SK-N-SH (cell line): ENCODE measurements at regions not wholly inside any gene's neighbourhood (a gene's known extent, or its start where the extent isn't known, plus 50 kb on each side); places are given as distances from the start of the nearest gene placed in this dataset.

ENCODE experiments used
- CTCF ChIA-PET: fragments of 300-600, 350-600 bp; formaldehyde crosslinking; extraction: SDS; loops from one replicate; lab custom pipeline; 2021; lab: Yijun Ruan, JAX
- POLR2A ChIA-PET: fragments of 350-600 bp; sonication (Branson Sonifier 250); formaldehyde crosslinking; extraction: SDS; loops from one replicate; lab custom pipeline; 2020; ENCODE audit warnings: antibody characterized with exemption, inconsistent platforms; lab: Yijun Ruan, JAX
- DNase-seq: peaks from one replicate; pipeline ENCODE4 v3.0.0; 2012
- H2AFZ ChIP-seq: fragments of 200-600 bp; sonication (generic); 2 replicates; pipeline ENCODE4 v1.8.1; 2016; ENCODE audit warnings: antibody characterized with exemption, mild to moderate bottlenecking, low read depth
- H3F3A ChIP-seq: fragments of 200-600 bp; sonication (generic); replicated peaks from 2 replicates; pipeline ENCODE3; 2016; ENCODE audit warnings: antibody characterized with exemption, mild to moderate bottlenecking; ENCODE audit not compliant: insufficient read depth
- H3K27ac ChIP-seq, 2 experiments: fragments of 200-500 bp in 1 of 2; fragments of 200-600 bp in 1 of 2; sonication (Bioruptor generic) in 1 of 2; sonication (generic), shearing (Covaris generic) in 1 of 2; 2 replicates each; pipeline versions ENCODE4 v1.5.1 to v1.6.1; 2014 to 2016; ENCODE audit warnings: low read depth in 2 of 2, inconsistent platforms in 1 of 2, low read length in 1 of 2, mild to moderate bottlenecking in 1 of 2, mixed read lengths in 1 of 2
- H3K27me3 ChIP-seq: fragments of 200-600 bp; sonication (generic), shearing (Covaris generic); 2 replicates; pipeline ENCODE4 v1.6.1; 2016; ENCODE audit warnings: mixed run types; ENCODE audit not compliant: insufficient read depth
- H3K36me3 ChIP-seq, 2 experiments: fragments of 200-500 bp in 1 of 2; fragments of 200-600 bp in 1 of 2; sonication (Bioruptor generic) in 1 of 2; sonication (generic) in 1 of 2; replicated peaks in 1 of 2; 2 replicates each; pipeline versions ENCODE3 to v1.5.1; 2014 to 2016; ENCODE audit warnings: low read length in 1 of 2, mild to moderate bottlenecking in 1 of 2; ENCODE audit not compliant: insufficient read depth in 2 of 2, control insufficient read depth in 1 of 2
- H3K4me1 ChIP-seq, 2 experiments: fragments of 200-500 bp in 1 of 2; fragments of 200-600 bp in 1 of 2; sonication (Bioruptor generic) in 1 of 2; sonication (generic), shearing (Covaris generic) in 1 of 2; 2 replicates each; pipeline versions ENCODE4 v1.5.1 to v1.6.1; 2014 to 2016; ENCODE audit warnings: low read depth in 1 of 2, low read length in 1 of 2, mixed run types in 1 of 2; ENCODE audit not compliant: insufficient read depth in 2 of 2, control insufficient read depth in 1 of 2
- H3K4me2 ChIP-seq: fragments of 200-600 bp; sonication (generic), shearing (Covaris generic); 2 replicates; pipeline ENCODE4 v1.6.1; 2017; ENCODE audit warnings: mixed run types
- H3K4me3 ChIP-seq, 2 experiments: fragments of 200-500 bp in 1 of 2; fragments of 200-600 bp in 1 of 2; sonication (Bioruptor generic) in 1 of 2; sonication (generic), shearing (Covaris generic) in 1 of 2; 2 replicates each; pipeline versions ENCODE4 v1.5.1 to v1.8.1; 2014 to 2016; ENCODE audit warnings: low read depth in 2 of 2, inconsistent platforms in 1 of 2, low read length in 1 of 2, mild to moderate bottlenecking in 1 of 2, mixed read lengths in 1 of 2, moderate library complexity in 1 of 2
- H3K79me2 ChIP-seq: fragments of 200-600 bp; sonication (generic); 2 replicates; pipeline ENCODE4 v1.8.1; 2017; ENCODE audit warnings: mild to moderate bottlenecking; ENCODE audit not compliant: insufficient read depth
- H3K9ac ChIP-seq: fragments of 200-600 bp; sonication (generic); 2 replicates; pipeline ENCODE4 v1.6.1; 2017; ENCODE audit warnings: mixed run types
- H3K9me2 ChIP-seq: fragments of 200-600 bp; sonication (generic); 2 replicates; pipeline ENCODE4 v1.6.1; 2017; ENCODE audit warnings: mixed run types
- H3K9me3 ChIP-seq: fragments of 200-600 bp; sonication (generic); 2 replicates; pipeline ENCODE4 v1.6.1; 2017; ENCODE audit warnings: mixed run types, mild to moderate bottlenecking, moderate library complexity
- H4K20me1 ChIP-seq: fragments of 200-600 bp; sonication (generic); 2 replicates; pipeline ENCODE4 v1.6.1; 2017; ENCODE audit warnings: mild to moderate bottlenecking, mixed run types; ENCODE audit not compliant: insufficient read depth
- ELF1 ChIP-seq: IDR thresholded peaks from 2 replicates; pipeline ENCODE4 v1.4.0; 2012
- FOXM1 ChIP-seq: IDR thresholded peaks from 2 replicates; pipeline ENCODE4 v1.4.0; 2012; ENCODE audit warnings: low read depth, mild to moderate bottlenecking
- MAX ChIP-seq: IDR thresholded peaks from 2 replicates; pipeline ENCODE4 v1.4.0; 2012; ENCODE audit warnings: low read depth
- MEF2A ChIP-seq: IDR thresholded peaks from 2 replicates; pipeline ENCODE4 v1.4.0; 2012; ENCODE audit warnings: low read depth, borderline replicate concordance
- MXI1 ChIP-seq: IDR thresholded peaks from 2 replicates; pipeline ENCODE4 v1.6.1; 2012; ENCODE audit warnings: mild to moderate bottlenecking, low read depth, low read length, improper control_type of control experiment
- NFIC ChIP-seq: IDR thresholded peaks from 2 replicates; pipeline ENCODE4 v1.4.0; 2012; ENCODE audit warnings: borderline replicate concordance
- RAD21 ChIP-seq: IDR thresholded peaks from 2 replicates; pipeline ENCODE4 v1.6.1; 2012; ENCODE audit warnings: mild to moderate bottlenecking, low read length
- RXRA ChIP-seq: IDR thresholded peaks from 2 replicates; pipeline ENCODE4 v1.4.0; 2012; ENCODE audit warnings: low read depth, mild to moderate bottlenecking, borderline replicate concordance
- USF2 ChIP-seq: fragments of 150-350 bp; IDR thresholded peaks from 2 replicates; pipeline ENCODE4 v1.6.1; 2017; ENCODE audit warnings: antibody characterized with exemption, low read length, low read depth, borderline replicate concordance
- TF ChIP-seq, protein P1 (sequence below): IDR thresholded peaks from 2 replicates; pipeline ENCODE4 v1.6.1; 2012; ENCODE audit warnings: mild to moderate bottlenecking, low read depth, low read length, moderate library complexity
- TF ChIP-seq, protein P2 (sequence below): IDR thresholded peaks from 2 replicates; pipeline ENCODE4 v1.4.0; 2012; ENCODE audit warnings: low read depth, borderline replicate concordance

DNA sequence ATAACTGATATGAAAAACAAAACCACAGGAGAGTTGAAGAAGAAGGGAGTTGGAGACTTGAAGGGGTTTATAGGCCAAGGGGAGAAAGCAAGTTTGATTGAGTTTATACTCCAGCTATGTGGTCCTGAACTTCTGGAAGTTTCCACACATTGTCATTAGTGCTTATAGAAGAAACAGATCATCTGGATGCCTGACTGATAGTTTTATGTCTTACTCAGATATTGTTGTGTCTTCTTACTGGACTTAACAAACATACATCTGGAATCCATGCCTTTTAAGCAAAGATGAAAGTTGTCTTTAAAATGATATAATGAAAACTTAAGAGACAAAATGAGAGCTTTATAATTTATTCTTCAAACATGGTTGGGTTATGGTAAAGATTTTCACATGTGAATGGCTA lies 101.3 kb upstream of the FZD8 start:
- POLR2A ChIA-PET = no interaction called here
- TF ChIP-seq RAD21 = no peak
- no peak for TF ChIP-seq MAX
- TF ChIP-seq MEF2A = no peak
- TF ChIP-seq USF2 = no peak
- no peak for TF ChIP-seq NFIC
- TF ChIP-seq, protein P1, sequence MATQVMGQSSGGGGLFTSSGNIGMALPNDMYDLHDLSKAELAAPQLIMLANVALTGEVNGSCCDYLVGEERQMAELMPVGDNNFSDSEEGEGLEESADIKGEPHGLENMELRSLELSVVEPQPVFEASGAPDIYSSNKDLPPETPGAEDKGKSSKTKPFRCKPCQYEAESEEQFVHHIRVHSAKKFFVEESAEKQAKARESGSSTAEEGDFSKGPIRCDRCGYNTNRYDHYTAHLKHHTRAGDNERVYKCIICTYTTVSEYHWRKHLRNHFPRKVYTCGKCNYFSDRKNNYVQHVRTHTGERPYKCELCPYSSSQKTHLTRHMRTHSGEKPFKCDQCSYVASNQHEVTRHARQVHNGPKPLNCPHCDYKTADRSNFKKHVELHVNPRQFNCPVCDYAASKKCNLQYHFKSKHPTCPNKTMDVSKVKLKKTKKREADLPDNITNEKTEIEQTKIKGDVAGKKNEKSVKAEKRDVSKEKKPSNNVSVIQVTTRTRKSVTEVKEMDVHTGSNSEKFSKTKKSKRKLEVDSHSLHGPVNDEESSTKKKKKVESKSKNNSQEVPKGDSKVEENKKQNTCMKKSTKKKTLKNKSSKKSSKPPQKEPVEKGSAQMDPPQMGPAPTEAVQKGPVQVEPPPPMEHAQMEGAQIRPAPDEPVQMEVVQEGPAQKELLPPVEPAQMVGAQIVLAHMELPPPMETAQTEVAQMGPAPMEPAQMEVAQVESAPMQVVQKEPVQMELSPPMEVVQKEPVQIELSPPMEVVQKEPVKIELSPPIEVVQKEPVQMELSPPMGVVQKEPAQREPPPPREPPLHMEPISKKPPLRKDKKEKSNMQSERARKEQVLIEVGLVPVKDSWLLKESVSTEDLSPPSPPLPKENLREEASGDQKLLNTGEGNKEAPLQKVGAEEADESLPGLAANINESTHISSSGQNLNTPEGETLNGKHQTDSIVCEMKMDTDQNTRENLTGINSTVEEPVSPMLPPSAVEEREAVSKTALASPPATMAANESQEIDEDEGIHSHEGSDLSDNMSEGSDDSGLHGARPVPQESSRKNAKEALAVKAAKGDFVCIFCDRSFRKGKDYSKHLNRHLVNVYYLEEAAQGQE = no peak
- TF ChIP-seq RXRA = no peak
- TF ChIP-seq MXI1 = no peak
- TF ChIP-seq FOXM1 = no peak
- no peaks in the 10 kb centered on the region for H4K20me1 ChIP-seq

DNA sequence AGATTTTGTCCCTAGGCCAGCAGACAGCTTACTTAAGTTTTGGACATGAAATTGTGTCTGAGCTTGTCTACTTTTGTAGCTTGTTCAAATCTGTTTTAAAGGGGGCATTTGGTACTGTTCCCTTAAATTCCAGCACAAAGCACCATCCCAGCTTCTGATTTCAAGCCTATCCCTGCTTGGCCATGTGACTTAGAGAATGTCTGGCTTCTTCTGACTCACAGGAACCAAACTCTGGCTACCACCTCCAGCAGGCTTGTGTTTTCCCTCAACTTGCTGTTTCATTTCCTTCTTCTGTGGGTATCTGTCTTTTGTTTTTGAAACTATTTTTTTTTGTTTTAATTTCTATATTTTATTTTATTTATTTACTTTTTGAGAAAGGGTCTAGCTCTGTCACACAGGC lies 97.9 kb upstream of the FZD8 start:
- H4K20me1 ChIP-seq = no peaks in the 10 kb centered on the region
- TF ChIP-seq, protein P2, sequence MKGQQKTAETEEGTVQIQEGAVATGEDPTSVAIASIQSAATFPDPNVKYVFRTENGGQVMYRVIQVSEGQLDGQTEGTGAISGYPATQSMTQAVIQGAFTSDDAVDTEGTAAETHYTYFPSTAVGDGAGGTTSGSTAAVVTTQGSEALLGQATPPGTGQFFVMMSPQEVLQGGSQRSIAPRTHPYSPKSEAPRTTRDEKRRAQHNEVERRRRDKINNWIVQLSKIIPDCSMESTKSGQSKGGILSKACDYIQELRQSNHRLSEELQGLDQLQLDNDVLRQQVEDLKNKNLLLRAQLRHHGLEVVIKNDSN = peak; percentile 52; the same call in 1 of the 2 replicates
- TF ChIP-seq ELF1 = no peak
- TF ChIP-seq, all 33 proteins: peak for 1
- Histone ChIP-seq H3K79me2 (no peaks in the 10 kb centered on the region), H3K9ac (no peak overlapping the region), H3K27ac (no peak overlapping the region; a peak in 1 of 4 replicates), H3K9me3 (no peaks in the 10 kb centered on the region), H3K4me2 (no peak overlapping the region), H2AFZ (peak overlapping the region; percentile 48; the same call in 1 of the 2 replicates), H3K27me3 (no peaks in the 10 kb centered on the region), H3K36me3 (no peaks in the 10 kb centered on the region), H3K9me2 (no peaks in the 10 kb centered on the region), H3K4me1 (no peaks in the 10 kb centered on the region), H3K4me3 (no peak overlapping the region), H3F3A (no peaks in the 10 kb centered on the region)
- ChIA-PET CTCF (no interaction called here), POLR2A (no interaction called here)
- no peak for DNase-seq

More for the DNA sequence above, 101.3 kb upstream of the FZD8 start:
- Histone ChIP-seq H2AFZ (no peak overlapping the region), H3K79me2 (no peaks in the 10 kb centered on the region), H3K4me2 (no peak overlapping the region), H3K4me3 (no peak overlapping the region), H3K27ac (no peak overlapping the region), H3F3A (no peaks in the 10 kb centered on the region), H3K36me3 (no peaks in the 10 kb centered on the region), H3K27me3 (no peaks in the 10 kb centered on the region; the same call in 1 of the 2 replicates), H3K9ac (no peak overlapping the region), H3K9me2 (no peaks in the 10 kb centered on the region), H3K9me3 (no peaks in the 10 kb centered on the region), H3K4me1 (no peaks in the 10 kb centered on the region)
- no peak for DNase-seq
- CTCF ChIA-PET = no interaction called here
